WTC11 (cell line): ENCODE measurements at regions not wholly inside any gene's neighbourhood (a gene's known extent, or its start where the extent isn't known, plus 50 kb on each side); places are given as distances from the start of the nearest gene placed in this dataset.

Experiments used
- ATAC-seq: fragments of 200-7000 bp; cut with Tn5 transposase; 2 replicates; pipeline ENCODE4 v1.10.0; 2021; ENCODE audit warnings: mild to moderate bottlenecking, moderate library complexity
- CTCF ChIA-PET: fragments of 300-600 bp; sonication (Branson Sonifier 250); formaldehyde crosslinking; loops from one replicate; lab custom pipeline; 2021; ENCODE audit warnings: antibody characterized with exemption; lab: Charles Lee
- POLR2A ChIA-PET: fragments of 350-600 bp; sonication (Branson Sonifier 250); formaldehyde crosslinking; loops from one replicate; lab custom pipeline; 2021; ENCODE audit warnings: antibody characterized with exemption; lab: Charles Lee
- DNase-seq: peaks from one replicate; pipeline ENCODE4 v3.0.0; 2021; ENCODE audit warnings: low spot score
- H3K27ac Mint-ChIP-seq: 2 replicates; pipeline ENCODE4 v1.8.0; 2021; ENCODE audit warnings: mixed read lengths
- H3K27me3 Mint-ChIP-seq: 2 replicates; pipeline ENCODE4 v1.8.0; 2021; ENCODE audit warnings: low read depth, mild to moderate bottlenecking, moderate library complexity, mixed read lengths
- H3K36me3 Mint-ChIP-seq: 2 replicates; pipeline ENCODE4 v1.8.0; 2021; ENCODE audit warnings: mixed read lengths
- H3K4me1 Mint-ChIP-seq: 2 replicates; pipeline ENCODE4 v1.8.0; 2022; ENCODE audit warnings: mixed read lengths
- H3K4me3 Mint-ChIP-seq: 2 replicates; pipeline ENCODE4 v1.8.0; 2021; ENCODE audit warnings: mild to moderate bottlenecking, moderate library complexity, mixed read lengths
- H3K9me3 Mint-ChIP-seq: 2 replicates; pipeline ENCODE4 v1.8.0; 2021; ENCODE audit warnings: mixed read lengths
- AFF4 ChIP-seq: sonication (generic); formaldehyde crosslinking; IDR thresholded peaks from 2 replicates; pipeline ENCODE4 v1.8.1; 2023; ENCODE audit warnings: mild to moderate bottlenecking, missing genetic modification reagents, borderline replicate concordance
- ATF1 ChIP-seq: sonication (generic); formaldehyde crosslinking; IDR thresholded peaks from 2 replicates; pipeline ENCODE4 v1.8.1; 2023; ENCODE audit warnings: mild to moderate bottlenecking, moderate library complexity, missing genetic modification reagents
- E2F1 ChIP-seq: sonication (generic); formaldehyde crosslinking; IDR thresholded peaks from 2 replicates; pipeline ENCODE4 v1.8.0; 2022; ENCODE audit warnings: mild to moderate bottlenecking, missing genetic modification reagents
- ELF4 ChIP-seq: sonication (generic); formaldehyde crosslinking; IDR thresholded peaks from 2 replicates; pipeline ENCODE4 v1.8.1; 2022; ENCODE audit warnings: low read depth, mild to moderate bottlenecking, moderate library complexity, missing genetic modification reagents
- ESRRA ChIP-seq: sonication (generic); formaldehyde crosslinking; IDR thresholded peaks from 2 replicates; pipeline ENCODE4 v1.8.1; 2022; ENCODE audit warnings: mild to moderate bottlenecking, missing genetic modification reagents, borderline replicate concordance
- FOXJ3 ChIP-seq: sonication (generic); formaldehyde crosslinking; IDR thresholded peaks from 2 replicates; pipeline ENCODE4 v1.9.0; 2021; ENCODE audit warnings: missing genetic modification reagents, mild to moderate bottlenecking, borderline replicate concordance
- FOXP1 ChIP-seq: sonication (generic); formaldehyde crosslinking; IDR thresholded peaks from 2 replicates; pipeline ENCODE4 v1.8.0; 2022; ENCODE audit warnings: missing genetic modification reagents, mild to moderate bottlenecking, moderate library complexity, borderline replicate concordance
- GABPB1 ChIP-seq: sonication (generic); formaldehyde crosslinking; IDR thresholded peaks from 2 replicates; pipeline ENCODE4 v1.8.1; 2023; ENCODE audit warnings: mild to moderate bottlenecking, missing genetic modification reagents
- HMGA2 ChIP-seq: fragments of 250-450 bp; sonication (Bioruptor Pico); IDR thresholded peaks from 2 replicates; pipeline ENCODE4 v1.4.0; 2021; ENCODE audit warnings: mild to moderate bottlenecking, moderate library complexity
- IRF2 ChIP-seq: sonication (generic); formaldehyde crosslinking; IDR thresholded peaks from 2 replicates; pipeline ENCODE4 v1.8.0; 2022; ENCODE audit warnings: low read depth, missing genetic modification reagents, borderline replicate concordance
- MYBL2 ChIP-seq: sonication (generic); formaldehyde crosslinking; IDR thresholded peaks from 2 replicates; pipeline ENCODE4 v1.8.1; 2023; ENCODE audit warnings: mild to moderate bottlenecking, moderate library complexity, missing genetic modification reagents
- SP1 ChIP-seq: sonication (generic); formaldehyde crosslinking; conservative IDR thresholded peaks from 2 replicates; pipeline ENCODE4 v1.8.1; 2022; ENCODE audit warnings: missing genetic modification reagents
- TEAD1 ChIP-seq: sonication (generic); formaldehyde crosslinking; IDR thresholded peaks from 2 replicates; pipeline ENCODE4 v1.8.0; 2022; ENCODE audit warnings: mild to moderate bottlenecking, missing genetic modification reagents
- ZNF219 ChIP-seq: sonication (generic); formaldehyde crosslinking; IDR thresholded peaks from 2 replicates; pipeline ENCODE4 v1.8.0; 2023; ENCODE audit warnings: missing genetic modification reagents, mild to moderate bottlenecking, borderline replicate concordance
- ZNF396 ChIP-seq: fragments of 250-450 bp; sonication (Bioruptor Pico); IDR thresholded peaks from 2 replicates; pipeline ENCODE4 v1.8.0; 2021; ENCODE audit warnings: mild to moderate bottlenecking, moderate library complexity, borderline replicate concordance
- ZNF416 ChIP-seq: fragments of 250-450 bp; sonication (Bioruptor Pico); IDR thresholded peaks from 2 replicates; pipeline ENCODE4 v1.9.0; 2021; ENCODE audit warnings: mild to moderate bottlenecking, inconsistent platforms
- ZNF532 ChIP-seq: fragments of 250-450 bp; sonication (Bioruptor Pico); IDR thresholded peaks from 2 replicates; pipeline ENCODE4 v1.9.0; 2021; ENCODE audit warnings: mild to moderate bottlenecking, borderline replicate concordance
- ZNF671 ChIP-seq: fragments of 250-450 bp; sonication (Bioruptor Pico); IDR thresholded peaks from 2 replicates; pipeline ENCODE4 v1.8.0; 2021; ENCODE audit warnings: mild to moderate bottlenecking
- TF ChIP-seq, protein P1 (sequence below): sonication (generic); formaldehyde crosslinking; IDR thresholded peaks from 2 replicates; pipeline ENCODE4 v1.8.1; 2022; ENCODE audit warnings: missing genetic modification reagents, borderline replicate concordance
- TF ChIP-seq, protein P2 (sequence below): fragments of 250-450 bp; sonication (Bioruptor Pico); IDR thresholded peaks from 2 replicates; pipeline ENCODE4 v1.9.0; 2021; ENCODE audit warnings: mild to moderate bottlenecking

DNA sequence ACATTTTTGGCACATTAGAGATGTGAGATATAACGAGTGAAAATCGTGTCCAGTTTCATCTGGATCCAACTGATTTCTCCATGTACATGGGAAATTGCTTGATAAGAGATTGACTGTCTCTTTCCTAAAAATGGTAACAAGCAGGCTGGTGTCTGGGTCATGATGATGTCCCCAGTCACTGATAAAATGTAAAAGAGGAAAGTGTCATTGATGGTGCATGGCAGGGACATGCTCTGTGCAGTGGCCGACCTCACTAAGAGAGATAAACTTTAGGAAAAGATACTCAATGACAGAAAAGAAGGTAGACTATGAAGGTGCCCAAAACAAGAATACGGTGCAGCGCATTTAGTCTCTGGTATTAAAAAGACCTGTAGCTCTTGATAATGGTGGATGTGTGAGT, 1517.5 kb downstream of the RPIA start:
- POLR2A ChIA-PET: no interaction called here

GRCh38 chr2:90209806-90210205, 1518.3 kb downstream of the RPIA start:
- peaks cover 38% of the 10 kb centered on the region for H3K36me3 Mint-ChIP-seq
- H3K27ac Mint-ChIP-seq: no peak overlapping the region
- H3K27me3 Mint-ChIP-seq: no peaks in the 10 kb centered on the region; the same call in 1 of the 2 replicates
- no peak for ATAC-seq
- POLR2A ChIA-PET: no interaction called here
- H3K4me3 Mint-ChIP-seq: no peak overlapping the region
- H3K9me3 Mint-ChIP-seq: peaks cover 52% of the 10 kb centered on the region
- no peak for DNase-seq
- H3K4me1 Mint-ChIP-seq: peaks cover 9% of the 10 kb centered on the region
- CTCF ChIA-PET: no interaction called here
- TF ChIP-seq ZNF532 (no peak), ZNF671 (CRISPR knock-in tag) (no peak), MYBL2 (CRISPR knock-in tag) (no peak), ESRRA (no peak), ZNF396 (CRISPR knock-in tag) (no peak), ELF4 (CRISPR knock-in tag) (no peak), HMGA2 (CRISPR knock-in tag) (no peak), E2F1 (CRISPR knock-in tag) (no peak), FOXJ3 (CRISPR knock-in tag) (no peak), GABPB1 (CRISPR knock-in tag) (no peak), ATF1 (CRISPR knock-in tag) (no peak), ZNF416 (CRISPR knock-in tag) (no peak), AFF4 (CRISPR knock-in tag) (no peak), SP1 (CRISPR knock-in tag) (no peak)
- TF ChIP-seq, protein P1, sequence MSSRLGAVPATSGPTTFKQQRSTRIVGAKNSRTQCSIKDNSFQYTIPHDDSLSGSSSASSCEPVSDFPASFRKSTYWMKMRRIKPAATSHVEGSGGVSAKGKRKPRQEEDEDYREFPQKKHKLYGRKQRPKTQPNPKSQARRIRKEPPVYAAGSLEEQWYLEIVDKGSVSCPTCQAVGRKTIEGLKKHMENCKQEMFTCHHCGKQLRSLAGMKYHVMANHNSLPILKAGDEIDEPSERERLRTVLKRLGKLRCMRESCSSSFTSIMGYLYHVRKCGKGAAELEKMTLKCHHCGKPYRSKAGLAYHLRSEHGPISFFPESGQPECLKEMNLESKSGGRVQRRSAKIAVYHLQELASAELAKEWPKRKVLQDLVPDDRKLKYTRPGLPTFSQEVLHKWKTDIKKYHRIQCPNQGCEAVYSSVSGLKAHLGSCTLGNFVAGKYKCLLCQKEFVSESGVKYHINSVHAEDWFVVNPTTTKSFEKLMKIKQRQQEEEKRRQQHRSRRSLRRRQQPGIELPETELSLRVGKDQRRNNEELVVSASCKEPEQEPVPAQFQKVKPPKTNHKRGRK (CRISPR knock-in tag): no peak

More for the DNA sequence above, 1517.5 kb downstream of the RPIA start:
- CTCF ChIA-PET: no interaction called here
- H3K36me3 Mint-ChIP-seq: peaks cover 42% of the 10 kb centered on the region
- no peaks in the 10 kb centered on the region; the same call in 1 of the 2 replicates for H3K27me3 Mint-ChIP-seq
- no peak for ATAC-seq
- H3K4me1 Mint-ChIP-seq: peaks cover 9% of the 10 kb centered on the region
- TF ChIP-seq, protein P1 (CRISPR knock-in tag): no peak
- TF ChIP-seq FOXP1 (no peak), IRF2 (CRISPR knock-in tag) (no peak), TEAD1 (CRISPR knock-in tag) (no peak), ZNF219 (no peak)
- TF ChIP-seq, protein P2, sequence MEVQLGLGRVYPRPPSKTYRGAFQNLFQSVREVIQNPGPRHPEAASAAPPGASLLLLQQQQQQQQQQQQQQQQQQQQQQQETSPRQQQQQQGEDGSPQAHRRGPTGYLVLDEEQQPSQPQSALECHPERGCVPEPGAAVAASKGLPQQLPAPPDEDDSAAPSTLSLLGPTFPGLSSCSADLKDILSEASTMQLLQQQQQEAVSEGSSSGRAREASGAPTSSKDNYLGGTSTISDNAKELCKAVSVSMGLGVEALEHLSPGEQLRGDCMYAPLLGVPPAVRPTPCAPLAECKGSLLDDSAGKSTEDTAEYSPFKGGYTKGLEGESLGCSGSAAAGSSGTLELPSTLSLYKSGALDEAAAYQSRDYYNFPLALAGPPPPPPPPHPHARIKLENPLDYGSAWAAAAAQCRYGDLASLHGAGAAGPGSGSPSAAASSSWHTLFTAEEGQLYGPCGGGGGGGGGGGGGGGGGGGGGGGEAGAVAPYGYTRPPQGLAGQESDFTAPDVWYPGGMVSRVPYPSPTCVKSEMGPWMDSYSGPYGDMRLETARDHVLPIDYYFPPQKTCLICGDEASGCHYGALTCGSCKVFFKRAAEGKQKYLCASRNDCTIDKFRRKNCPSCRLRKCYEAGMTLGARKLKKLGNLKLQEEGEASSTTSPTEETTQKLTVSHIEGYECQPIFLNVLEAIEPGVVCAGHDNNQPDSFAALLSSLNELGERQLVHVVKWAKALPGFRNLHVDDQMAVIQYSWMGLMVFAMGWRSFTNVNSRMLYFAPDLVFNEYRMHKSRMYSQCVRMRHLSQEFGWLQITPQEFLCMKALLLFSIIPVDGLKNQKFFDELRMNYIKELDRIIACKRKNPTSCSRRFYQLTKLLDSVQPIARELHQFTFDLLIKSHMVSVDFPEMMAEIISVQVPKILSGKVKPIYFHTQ (CRISPR knock-in tag): no peak
- TF ChIP-seq, all 79 proteins: peak for 0
- Mint-ChIP-seq H3K4me3 (no peak overlapping the region), H3K9me3 (peaks cover 59% of the 10 kb centered on the region), H3K27ac (no peak overlapping the region)
- no peak for DNase-seq
